OCI-LY3 (cell line): ENCODE measurements at regions not wholly inside any gene's neighbourhood (a gene's known extent, or its start where the extent isn't known, plus 50 kb on each side); places are given as distances from the start of the nearest gene placed in this dataset.

Experiments used
- CTCF ChIP-seq: fragments of 200-600, 300-600 bp; sonication (generic); IDR thresholded peaks from 2 replicates; pipeline ENCODE4 v1.5.1; 2014; ENCODE audit warnings: antibody characterized with exemption, low read length, low read depth
- EZH2phosphoT487 ChIP-seq: fragments of 200-600 bp; shearing (Covaris generic); IDR thresholded peaks from 2 replicates; pipeline ENCODE4 v1.6.1; 2018; ENCODE audit warnings: antibody characterized with exemption, mixed run types, low read depth

- TF ChIP-seq EZH2phosphoT487 (no peak), CTCF (no peak)
These were observed 146.3 kb downstream of the ANXA2 start for GRCh38 chr15:60251300-60252070.
